Colonic mucosa (tissue), 4 donors: ENCODE measurements at regions not wholly inside any gene's neighbourhood (a gene's known extent, or its start where the extent isn't known, plus 50 kb on each side); places are given as distances from the start of the nearest gene placed in this dataset.
"Not testable (repeated sequence)": the region's sequence is repeated elsewhere in the genome, so short reads cannot be mapped to it uniquely, and the experiment has no call there.

Experiments used
- DNase-seq: peaks from one replicate; pipeline ENCODE4 v3.0.0-alpha.2; 2020
- H3K27ac ChIP-seq: fragments of 200-600 bp; one replicate; pipeline ENCODE4 v1.8.0; 2021
- H3K27me3 ChIP-seq: fragments of 200-600 bp; one replicate; pipeline ENCODE4 v1.8.0; 2021
- H3K36me3 ChIP-seq: fragments of 200-600 bp; one replicate; pipeline ENCODE4 v1.8.0; 2021
- H3K4me1 ChIP-seq: fragments of 200-600 bp; one replicate; pipeline ENCODE4 v1.8.0; 2021; ENCODE audit warnings: mild to moderate bottlenecking
- H3K4me3 ChIP-seq: fragments of 200-600 bp; one replicate; pipeline ENCODE4 v1.8.0; 2021
- H3K9ac ChIP-seq, 2 donors: one replicate each; pipeline ENCODE4 v1.7.0; 2013; ENCODE audit warnings: control low read depth in 2 of 2, low read depth in 2 of 2, low read length in 2 of 2
- H3K9me3 ChIP-seq: fragments of 200-600 bp; one replicate; pipeline ENCODE4 v1.8.0; 2021
- intact Hi-C: fragments of 100-400 bp; cut with DNase I; formaldehyde crosslinking; loops from one replicate; pipeline ENCODE4 v1.14.1; 2022
- TF ChIP-seq, protein P1 (sequence below): fragments of 200-600 bp; IDR thresholded peaks from one replicate; pipeline ENCODE4 v1.8.0; 2022; ENCODE audit warnings: antibody characterized with exemption, mild to moderate bottlenecking
- donor health status: healthy.
- donor health status: DM: no; HTN: no; CAD: no.
- donor health status: DM: no; HTN: no; CAD: no.

DNA sequence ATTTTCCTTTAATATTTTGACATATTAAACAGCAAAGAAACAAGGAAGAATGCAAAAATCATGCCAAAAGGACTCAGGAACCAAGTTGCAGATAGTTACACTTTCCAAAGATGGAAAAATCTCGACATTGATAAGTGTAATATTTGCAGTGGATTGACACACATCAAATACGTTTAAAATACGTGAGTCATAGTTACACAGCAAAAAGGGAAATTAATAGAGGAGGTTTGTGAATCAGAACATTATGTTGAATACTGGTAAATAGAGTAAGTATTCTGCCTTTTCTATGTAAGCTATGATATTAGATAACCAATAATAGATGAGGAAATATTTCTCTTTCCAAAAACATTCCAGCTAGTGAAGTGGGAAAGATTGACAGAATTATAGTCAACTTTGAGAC is 1761.3 kb upstream of the IGFBP7 start:
- Histone ChIP-seq H3K4me3 (no peak overlapping the region), H3K27ac (no peak overlapping the region), H3K9me3 (no peaks in the 10 kb centered on the region), H3K36me3 (no peaks in the 10 kb centered on the region), H3K27me3 (no peaks in the 10 kb centered on the region), H3K4me1 (no peaks in the 10 kb centered on the region), H3K9ac (no peak overlapping the region)
- intact Hi-C loops = no loop called here
- TF ChIP-seq, protein P1, sequence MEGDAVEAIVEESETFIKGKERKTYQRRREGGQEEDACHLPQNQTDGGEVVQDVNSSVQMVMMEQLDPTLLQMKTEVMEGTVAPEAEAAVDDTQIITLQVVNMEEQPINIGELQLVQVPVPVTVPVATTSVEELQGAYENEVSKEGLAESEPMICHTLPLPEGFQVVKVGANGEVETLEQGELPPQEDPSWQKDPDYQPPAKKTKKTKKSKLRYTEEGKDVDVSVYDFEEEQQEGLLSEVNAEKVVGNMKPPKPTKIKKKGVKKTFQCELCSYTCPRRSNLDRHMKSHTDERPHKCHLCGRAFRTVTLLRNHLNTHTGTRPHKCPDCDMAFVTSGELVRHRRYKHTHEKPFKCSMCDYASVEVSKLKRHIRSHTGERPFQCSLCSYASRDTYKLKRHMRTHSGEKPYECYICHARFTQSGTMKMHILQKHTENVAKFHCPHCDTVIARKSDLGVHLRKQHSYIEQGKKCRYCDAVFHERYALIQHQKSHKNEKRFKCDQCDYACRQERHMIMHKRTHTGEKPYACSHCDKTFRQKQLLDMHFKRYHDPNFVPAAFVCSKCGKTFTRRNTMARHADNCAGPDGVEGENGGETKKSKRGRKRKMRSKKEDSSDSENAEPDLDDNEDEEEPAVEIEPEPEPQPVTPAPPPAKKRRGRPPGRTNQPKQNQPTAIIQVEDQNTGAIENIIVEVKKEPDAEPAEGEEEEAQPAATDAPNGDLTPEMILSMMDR = no peak
- no peak for DNase-seq

DNA sequence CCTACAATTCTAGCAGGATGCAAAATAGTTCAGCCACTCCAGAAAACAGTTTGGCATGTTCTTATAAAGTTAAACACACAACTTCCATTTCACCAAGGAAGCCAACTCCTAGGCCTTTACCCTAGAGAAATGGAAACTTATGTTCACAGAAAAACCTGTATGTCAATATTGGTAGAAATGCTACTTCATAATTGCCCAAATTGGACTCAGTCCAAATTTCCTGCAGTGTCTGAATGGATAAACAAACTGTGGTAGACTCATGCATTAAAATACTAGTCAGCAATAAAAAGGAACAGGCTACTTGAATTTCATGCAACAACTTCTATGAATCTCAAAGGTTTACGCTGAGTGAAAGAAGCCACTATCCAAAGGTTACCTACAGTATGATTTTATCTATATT is 1738.8 kb upstream of the IGFBP7 start:
- intact Hi-C loops = no loop called here
- Histone ChIP-seq H3K4me3 (no peak overlapping the region), H3K27ac (no peak overlapping the region), H3K9ac (no peak overlapping the region), H3K27me3 (no peaks in the 10 kb centered on the region), H3K36me3 (no peaks in the 10 kb centered on the region), H3K4me1 (no peaks in the 10 kb centered on the region), H3K9me3 (no peaks in the 10 kb centered on the region)
- TF ChIP-seq, protein P1 = no peak
- DNase-seq = no peak

- Histone ChIP-seq H3K4me1 (no peaks in the 10 kb centered on the region), H3K27ac (no peak overlapping the region), H3K9me3 (no peaks in the 10 kb centered on the region), H3K4me3 (no peak overlapping the region), H3K27me3 (no peaks in the 10 kb centered on the region), H3K9ac (no peak overlapping the region), H3K36me3 (no peaks in the 10 kb centered on the region)
- no peak for DNase-seq
- intact Hi-C loops = no loop called here
- TF ChIP-seq, protein P1 = no peak
Measured at GRCh38 chr4:58843455-58843854, 1733.3 kb upstream of the IGFBP7 start.

GRCh38 chr4:58833126-58833525 is 1722.9 kb upstream of the IGFBP7 start:
- no peak for DNase-seq

DNA sequence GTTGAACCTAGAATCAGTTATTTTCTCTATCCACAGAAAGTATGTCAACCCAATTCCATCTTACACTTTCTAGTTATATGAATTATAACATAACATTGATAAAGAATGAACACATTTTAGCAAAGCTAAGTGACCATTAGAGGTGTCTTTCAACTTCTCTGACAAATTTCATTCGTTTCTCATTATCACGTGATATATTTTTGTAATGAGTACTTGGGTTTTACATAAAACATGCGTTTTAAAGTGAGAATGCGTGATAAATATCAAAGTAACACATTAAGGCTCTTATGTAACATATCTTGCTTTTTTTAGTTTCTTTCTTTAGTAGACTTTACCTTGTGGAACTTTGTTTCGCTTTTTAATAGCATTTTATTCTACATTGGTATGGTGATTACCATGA is 1715.1 kb upstream of the IGFBP7 start:
- TF ChIP-seq, protein P1 = no peak
- intact Hi-C loops = no loop called here

More at GRCh38 chr4:58833126-58833525, 1722.9 kb upstream of the IGFBP7 start:
- H3K9ac ChIP-seq = no peak overlapping the region
- no peak overlapping the region for H3K27ac ChIP-seq
- H3K36me3 ChIP-seq = no peaks in the 10 kb centered on the region
- H3K4me1 ChIP-seq = no peaks in the 10 kb centered on the region
- intact Hi-C loops = no loop called here
- H3K9me3 ChIP-seq = no peaks in the 10 kb centered on the region
- no peak overlapping the region for H3K4me3 ChIP-seq
- TF ChIP-seq, protein P1 = no peak
- H3K27me3 ChIP-seq = no peaks in the 10 kb centered on the region

DNA sequence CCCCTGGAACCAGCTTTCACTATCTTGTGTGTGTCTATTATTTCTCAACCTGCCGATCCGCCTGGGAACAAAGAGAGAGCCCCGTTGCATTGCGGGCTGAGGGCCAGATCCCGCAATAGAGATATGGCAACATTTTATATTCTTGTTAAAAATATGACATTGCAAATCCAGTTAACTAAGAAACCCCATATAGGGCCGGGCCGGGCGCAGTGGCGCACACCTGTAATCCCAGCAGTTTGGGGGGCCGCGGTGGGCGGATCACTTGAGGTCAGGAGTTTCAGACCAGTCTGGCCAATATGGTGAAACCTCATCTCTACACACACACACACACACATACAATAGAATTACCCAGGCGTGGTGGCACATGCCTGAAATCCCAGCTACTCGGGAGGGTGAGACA is 1708.4 kb upstream of the IGFBP7 start:
- intact Hi-C loops, H3K9ac ChIP-seq, H3K27ac ChIP-seq, H3K27me3 ChIP-seq, H3K36me3 ChIP-seq, H3K9me3 ChIP-seq, DNase-seq, H3K4me1 ChIP-seq, H3K4me3 ChIP-seq: not testable (repeated sequence)

More for the DNA sequence above, 1715.1 kb upstream of the IGFBP7 start:
- no peaks in the 10 kb centered on the region for H3K27me3 ChIP-seq
- no peak for DNase-seq
- H3K9me3 ChIP-seq = no peaks in the 10 kb centered on the region
- no peak overlapping the region for H3K9ac ChIP-seq
- no peaks in the 10 kb centered on the region for H3K36me3 ChIP-seq
- H3K4me3 ChIP-seq = no peak overlapping the region
- H3K4me1 ChIP-seq = no peaks in the 10 kb centered on the region
- H3K27ac ChIP-seq = no peak overlapping the region
